ENCODE measurements at regions not wholly inside any gene's neighbourhood (a gene's known extent, or its start where the extent isn't known, plus 50 kb on each side); places are given as distances from the start of the nearest gene placed in this dataset.
"Not testable (repeated sequence)": the region's sequence is repeated elsewhere in the genome, so short reads cannot be mapped to it uniquely, and the experiment has no call there.

DNA sequence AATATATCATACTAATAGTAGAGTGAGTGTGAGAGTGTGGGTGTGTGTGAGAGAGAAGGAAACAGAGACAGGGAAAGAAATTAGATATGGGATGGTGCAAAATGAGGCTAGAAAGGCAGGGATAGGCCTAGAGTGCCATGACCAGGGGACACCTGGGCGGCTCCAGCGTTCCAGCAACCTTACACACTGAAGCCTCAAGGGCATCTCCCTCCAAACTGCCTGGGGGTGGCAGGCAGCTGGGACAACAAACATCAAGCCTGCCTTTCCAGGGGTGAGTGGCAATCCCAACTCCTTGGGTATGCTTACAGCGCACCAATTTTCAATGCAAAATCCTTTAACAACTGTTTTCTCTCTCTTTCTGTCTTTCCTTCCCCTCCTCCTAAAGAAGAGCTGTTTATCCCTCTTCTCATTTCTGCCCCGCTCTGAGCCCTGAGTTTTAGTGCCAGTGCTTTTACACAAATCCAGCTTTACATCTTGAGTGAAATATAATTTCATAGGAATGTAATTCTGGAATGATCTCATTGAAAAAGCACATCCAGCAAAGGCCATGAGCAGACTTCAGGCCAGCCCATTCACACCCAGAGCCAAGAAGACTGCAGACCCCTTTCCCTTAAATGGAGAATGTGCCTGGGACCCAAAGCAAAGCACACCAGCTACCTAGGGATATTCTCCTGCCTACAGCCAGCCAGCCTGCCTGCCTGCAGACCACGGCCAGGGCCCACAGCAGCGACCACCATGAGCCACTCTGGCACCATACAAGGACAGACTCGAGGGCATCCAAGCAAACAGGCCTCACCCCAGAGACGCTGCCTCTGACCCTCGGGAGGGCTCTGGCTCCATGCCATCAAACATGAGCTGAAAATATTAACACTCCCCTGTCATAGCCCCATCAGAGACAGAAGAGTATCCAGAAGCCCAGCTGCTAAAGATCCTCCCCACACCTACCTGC lies 90.3 kb downstream of the RPL27A start:
- Histone ChIP-seq H3K4me3 (ENCODE audit: low read length) (no peak overlapping the region), H3K36me3 (ENCODE audit: control insufficient read depth, insufficient read depth, low read length) (no peaks in the 10 kb centered on the region), H3K4me1 (ENCODE audit: control insufficient read depth, insufficient read depth, low read length) (peaks cover 2% of the 10 kb centered on the region; the same call in 1 of the 2 replicates), H3K27me3 (ENCODE audit: control insufficient read depth, insufficient read depth, low read length) (no peaks in the 10 kb centered on the region), H3K27ac (ENCODE audit: low read length) (no peak overlapping the region), H3K9me3 (ENCODE audit: control insufficient read depth, insufficient read depth, low read length) (no peaks in the 10 kb centered on the region)
- DNase-seq (ENCODE audit: low read depth, low spot score) = no peak
- no CpG with 5 or more reads among the region's 9 CpGs for WGBS (ENCODE audit: insufficient coverage, insufficient read length)

DNA sequence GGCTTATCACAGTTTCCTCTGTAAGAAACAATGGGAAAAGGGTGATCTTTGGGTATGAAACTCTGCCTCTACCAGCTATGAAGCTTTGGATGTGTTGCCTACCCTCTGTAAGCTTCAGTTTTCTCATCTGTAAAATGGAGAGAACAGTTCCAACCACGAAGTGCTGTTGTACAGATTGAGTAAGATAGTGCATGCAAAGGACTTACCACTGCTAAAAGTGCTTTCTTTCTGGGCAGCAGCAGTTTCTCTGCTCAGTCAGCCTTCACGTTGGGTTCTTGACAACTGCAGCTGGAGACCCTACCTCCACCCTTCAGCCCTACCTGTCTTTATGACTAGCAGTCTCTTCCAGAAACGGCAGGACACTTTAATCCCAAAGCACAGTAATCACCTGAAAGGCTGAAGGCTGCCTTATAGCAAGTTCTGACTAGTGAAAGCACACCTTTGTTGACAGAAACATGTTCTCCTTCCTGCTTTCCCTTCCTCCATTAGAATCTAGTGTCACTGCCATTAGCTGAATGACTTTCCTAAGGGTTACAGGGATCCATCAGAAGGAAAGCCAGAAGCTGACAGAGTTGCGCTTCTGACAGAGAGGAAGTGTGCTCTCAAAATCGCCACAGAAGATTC lies 91.4 kb downstream of the RPL27A start:
- H3K4me1 ChIP-seq (ENCODE audit: control insufficient read depth, insufficient read depth, low read length) = peaks cover 2% of the 10 kb centered on the region; the same call in 1 of the 2 replicates
- no peaks in the 10 kb centered on the region for H3K9me3 ChIP-seq (ENCODE audit: control insufficient read depth, insufficient read depth, low read length)
- no peaks in the 10 kb centered on the region for H3K36me3 ChIP-seq (ENCODE audit: control insufficient read depth, insufficient read depth, low read length)
- WGBS (ENCODE audit: insufficient coverage, insufficient read length) = no CpG with 5 or more reads among the region's 5 CpGs
- H3K27me3 ChIP-seq (ENCODE audit: control insufficient read depth, insufficient read depth, low read length) = no peaks in the 10 kb centered on the region
- H3K4me3 ChIP-seq (ENCODE audit: low read length) = no peak overlapping the region
- DNase-seq (ENCODE audit: low read depth, low spot score) = no peak
- H3K27ac ChIP-seq (ENCODE audit: low read length) = no peak overlapping the region

DNA sequence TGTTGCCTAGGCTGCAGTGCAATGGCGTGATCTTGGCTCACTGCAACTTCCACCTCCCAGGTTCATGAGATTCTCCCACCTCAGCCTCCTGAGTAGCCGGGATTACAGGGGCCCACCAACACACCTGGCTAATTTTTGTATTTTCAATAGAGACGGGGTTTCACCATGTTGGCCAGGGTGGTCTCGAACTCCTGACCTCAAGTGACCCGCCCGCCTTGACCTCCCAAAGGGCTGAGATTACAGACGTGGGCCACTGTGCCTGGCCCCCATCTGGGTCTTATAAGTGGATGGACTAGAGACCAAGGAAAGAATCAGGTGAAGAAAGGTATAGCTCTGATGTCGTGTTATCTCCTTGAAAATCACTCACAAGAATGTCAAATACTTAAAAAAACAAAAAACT lies 92.3 kb downstream of the RPL27A start:
- not testable (repeated sequence) for DNase-seq (ENCODE audit: low read depth, low spot score); H3K27ac ChIP-seq (ENCODE audit: low read length); H3K36me3 ChIP-seq (ENCODE audit: control insufficient read depth, insufficient read depth, low read length); H3K9me3 ChIP-seq (ENCODE audit: control insufficient read depth, insufficient read depth, low read length); H3K27me3 ChIP-seq (ENCODE audit: control insufficient read depth, insufficient read depth, low read length); H3K4me3 ChIP-seq (ENCODE audit: low read length); H3K4me1 ChIP-seq (ENCODE audit: control insufficient read depth, insufficient read depth, low read length)
- no CpG with 5 or more reads among the region's 8 CpGs for WGBS (ENCODE audit: insufficient coverage, insufficient read length)

DNA sequence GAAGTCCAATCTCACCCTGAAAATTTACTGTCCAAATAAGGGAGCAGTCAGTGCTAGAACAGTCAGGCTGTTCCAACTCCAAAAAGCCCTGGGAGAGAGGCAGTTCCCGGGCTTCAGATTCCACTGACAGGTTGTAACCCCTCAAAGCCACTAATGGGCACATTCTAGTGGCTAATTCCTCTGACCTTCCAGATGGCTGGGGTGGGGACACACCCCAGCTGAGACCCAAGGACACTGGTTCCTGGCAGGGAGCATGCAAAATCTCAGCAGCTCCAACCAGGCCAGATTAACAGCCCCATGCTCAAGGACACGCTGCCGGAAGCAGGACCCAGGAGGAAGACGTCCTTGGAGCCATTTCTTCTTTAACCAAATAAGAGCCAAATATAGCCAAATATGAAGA lies 92.7 kb downstream of the RPL27A start:
- no CpG with 5 or more reads among the region's 4 CpGs for WGBS (ENCODE audit: insufficient coverage, insufficient read length)
- Histone ChIP-seq H3K4me3 (ENCODE audit: low read length) (no peak overlapping the region), H3K27me3 (ENCODE audit: control insufficient read depth, insufficient read depth, low read length) (no peaks in the 10 kb centered on the region), H3K27ac (ENCODE audit: low read length) (no peak overlapping the region), H3K9me3 (ENCODE audit: control insufficient read depth, insufficient read depth, low read length) (no peaks in the 10 kb centered on the region), H3K36me3 (ENCODE audit: control insufficient read depth, insufficient read depth, low read length) (no peaks in the 10 kb centered on the region), H3K4me1 (ENCODE audit: control insufficient read depth, insufficient read depth, low read length) (peaks cover 2% of the 10 kb centered on the region; the same call in 1 of the 2 replicates)
- DNase-seq (ENCODE audit: low read depth, low spot score) = no peak

DNA sequence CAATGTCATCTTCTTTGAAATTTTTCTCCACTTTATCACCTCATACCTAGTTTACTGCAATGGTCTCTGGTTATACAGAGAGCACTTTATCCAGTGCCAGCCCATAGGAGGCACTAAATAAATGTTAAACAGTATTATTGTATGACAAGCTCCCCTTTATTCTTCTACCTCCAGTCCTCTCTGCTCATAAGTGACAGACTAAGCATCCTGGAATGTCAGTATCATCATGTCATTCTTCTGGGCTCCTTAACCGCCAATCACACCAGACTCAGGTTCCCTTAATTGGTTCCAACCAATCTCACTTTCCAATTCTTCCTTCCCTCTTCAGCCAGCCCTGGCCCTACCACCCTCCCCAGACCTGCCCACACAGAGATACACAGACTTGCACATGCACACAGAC lies 93.1 kb downstream of the RPL27A start:
- H3K36me3 ChIP-seq (ENCODE audit: control insufficient read depth, insufficient read depth, low read length) = no peaks in the 10 kb centered on the region
- H3K4me3 ChIP-seq (ENCODE audit: low read length) = no peak overlapping the region
- WGBS (ENCODE audit: insufficient coverage, insufficient read length) = no CpG with 5 or more reads among the region's 1 CpG
- H3K27me3 ChIP-seq (ENCODE audit: control insufficient read depth, insufficient read depth, low read length) = no peaks in the 10 kb centered on the region
- DNase-seq (ENCODE audit: low read depth, low spot score) = no peak
- H3K4me1 ChIP-seq (ENCODE audit: control insufficient read depth, insufficient read depth, low read length) = peaks cover 2% of the 10 kb centered on the region; the same call in 1 of the 2 replicates
- no peaks in the 10 kb centered on the region for H3K9me3 ChIP-seq (ENCODE audit: control insufficient read depth, insufficient read depth, low read length)
- no peak overlapping the region for H3K27ac ChIP-seq (ENCODE audit: low read length)

DNA sequence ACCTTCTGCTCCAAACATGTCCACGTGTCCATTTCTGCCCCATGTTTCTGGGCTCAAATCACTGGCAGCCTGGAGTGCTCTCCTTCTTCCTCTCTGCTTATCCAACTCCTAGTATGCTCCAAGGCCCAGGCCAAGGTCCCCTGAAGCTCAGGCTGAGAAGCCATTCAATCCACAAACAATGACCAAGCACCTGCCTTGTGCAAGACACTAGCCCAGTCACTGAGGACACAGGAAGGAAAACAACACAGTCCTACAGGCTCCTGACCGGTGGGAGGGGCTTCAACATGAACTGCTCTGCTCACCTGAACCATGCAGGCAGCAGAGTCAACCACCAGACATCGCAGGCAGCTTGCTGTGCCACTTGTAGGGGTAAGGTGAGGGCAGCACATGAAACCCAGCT lies 93.6 kb downstream of the RPL27A start:
- Histone ChIP-seq H3K36me3 (ENCODE audit: control insufficient read depth, insufficient read depth, low read length) (no peaks in the 10 kb centered on the region), H3K27me3 (ENCODE audit: control insufficient read depth, insufficient read depth, low read length) (no peaks in the 10 kb centered on the region), H3K4me1 (ENCODE audit: control insufficient read depth, insufficient read depth, low read length) (peaks cover 2% of the 10 kb centered on the region; the same call in 1 of the 2 replicates), H3K9me3 (ENCODE audit: control insufficient read depth, insufficient read depth, low read length) (no peaks in the 10 kb centered on the region), H3K4me3 (ENCODE audit: low read length) (no peak overlapping the region), H3K27ac (ENCODE audit: low read length) (no peak overlapping the region)
- WGBS (ENCODE audit: insufficient coverage, insufficient read length) = no CpG with 5 or more reads among the region's 3 CpGs
- no peak for DNase-seq (ENCODE audit: low read depth, low spot score)

DNA sequence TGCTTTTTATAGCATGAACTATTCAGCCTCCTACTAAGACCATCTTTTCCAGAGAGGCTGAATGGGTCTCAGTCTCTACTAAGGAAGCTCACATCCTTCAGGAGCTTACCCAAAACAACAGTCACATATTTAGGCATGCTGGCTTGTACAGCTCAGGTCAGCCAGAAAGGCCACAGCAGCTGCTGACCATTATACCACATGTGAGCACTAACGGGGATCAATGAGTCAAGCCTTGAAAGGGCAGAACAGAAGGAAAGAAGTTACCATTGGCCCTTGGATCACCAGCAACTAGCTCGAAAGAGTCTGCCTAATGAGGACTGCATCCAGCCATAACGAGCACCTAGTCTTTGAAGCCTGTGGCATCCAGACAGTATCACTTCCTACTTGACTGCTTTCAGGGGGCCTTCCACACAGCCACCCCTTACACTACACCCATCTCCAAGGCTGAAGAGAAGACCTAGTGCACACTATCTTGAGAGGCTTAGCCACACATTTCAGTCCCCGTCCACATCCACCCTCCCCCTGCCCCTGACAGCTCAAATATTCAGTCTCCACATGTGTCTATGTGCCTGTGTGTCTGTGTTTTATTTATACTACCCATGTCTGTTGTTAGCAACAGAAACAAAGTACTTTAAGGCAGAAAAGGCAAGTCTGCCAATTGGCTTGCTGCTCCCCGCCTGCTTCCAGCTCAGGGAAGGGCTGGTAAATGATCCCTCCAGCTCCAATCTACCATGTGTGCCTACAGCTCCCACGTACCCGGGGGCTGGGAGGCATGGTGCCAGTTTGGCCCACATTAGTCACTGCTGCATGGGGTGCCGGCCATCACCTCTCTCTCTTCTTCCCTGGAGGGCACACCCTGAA lies 95.5 kb downstream of the RPL27A start:
- WGBS (ENCODE audit: insufficient coverage, insufficient read length) = no CpG with 5 or more reads among the region's 8 CpGs
- no peaks in the 10 kb centered on the region for H3K9me3 ChIP-seq (ENCODE audit: control insufficient read depth, insufficient read depth, low read length)
- DNase-seq (ENCODE audit: low read depth, low spot score) = no peak
- H3K4me3 ChIP-seq (ENCODE audit: low read length) = no peak overlapping the region
- H3K36me3 ChIP-seq (ENCODE audit: control insufficient read depth, insufficient read depth, low read length) = no peaks in the 10 kb centered on the region
- H3K4me1 ChIP-seq (ENCODE audit: control insufficient read depth, insufficient read depth, low read length) = peaks cover under 1% of the 10 kb centered on the region; the same call in 1 of the 2 replicates
- H3K27me3 ChIP-seq (ENCODE audit: control insufficient read depth, insufficient read depth, low read length) = no peaks in the 10 kb centered on the region
- no peak overlapping the region for H3K27ac ChIP-seq (ENCODE audit: low read length)

DNA sequence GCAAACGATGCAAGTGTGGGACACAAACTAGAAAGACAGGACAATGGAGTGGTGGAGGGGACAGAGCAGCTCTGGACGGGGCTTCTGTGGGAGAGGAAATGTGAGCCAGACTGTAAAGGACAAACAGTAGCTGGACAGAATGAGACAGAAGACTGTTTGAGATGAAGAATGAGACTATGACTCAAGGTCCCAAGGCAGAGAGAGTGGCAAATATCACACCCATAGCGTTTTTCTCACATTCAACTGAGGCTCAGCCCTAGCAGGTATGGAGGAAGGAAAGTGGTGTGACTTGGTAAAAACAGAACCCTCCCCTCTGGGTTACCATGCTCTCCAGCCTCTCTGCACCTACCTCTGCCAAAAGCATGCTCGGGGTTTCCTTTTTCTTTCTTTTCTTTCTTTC lies 96.5 kb downstream of the RPL27A start:
- H3K9me3 ChIP-seq (ENCODE audit: control insufficient read depth, insufficient read depth, low read length) = no peaks in the 10 kb centered on the region
- H3K36me3 ChIP-seq (ENCODE audit: control insufficient read depth, insufficient read depth, low read length) = no peaks in the 10 kb centered on the region
- no CpG with 5 or more reads among the region's 4 CpGs for WGBS (ENCODE audit: insufficient coverage, insufficient read length)
- no peak for DNase-seq (ENCODE audit: low read depth, low spot score)
- H3K4me3 ChIP-seq (ENCODE audit: low read length) = no peak overlapping the region
- no peaks in the 10 kb centered on the region for H3K27me3 ChIP-seq (ENCODE audit: control insufficient read depth, insufficient read depth, low read length)
- H3K27ac ChIP-seq (ENCODE audit: low read length) = no peak overlapping the region
- H3K4me1 ChIP-seq (ENCODE audit: control insufficient read depth, insufficient read depth, low read length) = no peaks in the 10 kb centered on the region

DNA sequence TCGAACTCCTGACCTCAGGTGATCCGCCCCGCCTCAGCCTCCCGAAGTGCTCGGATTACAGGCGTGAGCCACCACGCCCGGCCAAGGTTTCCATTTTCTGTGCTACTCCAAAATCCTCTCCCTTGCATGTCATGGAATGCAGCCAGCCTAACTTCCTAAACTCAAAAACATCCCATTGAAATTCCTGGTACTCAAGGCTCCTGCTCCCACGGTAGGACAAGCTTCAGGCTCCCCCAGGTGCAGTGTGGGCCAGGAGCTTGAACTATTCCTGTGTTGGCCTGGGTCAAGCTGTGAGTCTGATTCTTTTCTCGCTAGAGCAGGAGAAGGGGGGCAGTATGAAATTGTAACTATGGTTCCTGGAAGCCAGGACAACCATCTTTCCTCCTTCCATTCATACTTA lies 97.1 kb downstream of the RPL27A start:
- WGBS (ENCODE audit: insufficient coverage, insufficient read length) = no CpG with 5 or more reads among the region's 10 CpGs
- H3K4me3 ChIP-seq (ENCODE audit: low read length) = no peak overlapping the region
- DNase-seq (ENCODE audit: low read depth, low spot score) = no peak
- no peaks in the 10 kb centered on the region for H3K4me1 ChIP-seq (ENCODE audit: control insufficient read depth, insufficient read depth, low read length)
- no peak overlapping the region for H3K27ac ChIP-seq (ENCODE audit: low read length)
- H3K27me3 ChIP-seq (ENCODE audit: control insufficient read depth, insufficient read depth, low read length) = no peaks in the 10 kb centered on the region
- H3K9me3 ChIP-seq (ENCODE audit: control insufficient read depth, insufficient read depth, low read length) = no peaks in the 10 kb centered on the region
- no peaks in the 10 kb centered on the region for H3K36me3 ChIP-seq (ENCODE audit: control insufficient read depth, insufficient read depth, low read length)

DNA sequence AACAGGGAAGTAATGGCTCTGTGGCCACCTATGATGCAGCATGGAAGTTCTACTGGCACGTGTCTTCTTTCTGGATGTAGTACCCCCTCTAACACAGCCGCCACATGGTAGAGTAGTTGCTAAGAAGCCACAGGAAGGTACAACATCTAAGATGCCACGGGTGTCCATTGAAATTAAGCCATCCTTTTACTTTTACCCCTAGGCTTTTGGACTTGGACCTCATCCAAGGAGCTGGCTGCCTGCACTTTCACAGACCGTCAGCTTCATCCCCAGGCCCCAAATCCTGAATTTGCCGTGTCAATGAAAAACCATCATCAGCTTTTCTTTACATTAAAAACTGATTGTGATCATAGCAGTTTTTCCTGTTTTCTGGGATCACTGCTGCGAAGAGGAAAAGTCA lies 102.4 kb downstream of the RPL27A start:
- Histone ChIP-seq H3K9me3 (ENCODE audit: control insufficient read depth, insufficient read depth, low read length) (no peaks in the 10 kb centered on the region), H3K27me3 (ENCODE audit: control insufficient read depth, insufficient read depth, low read length) (no peaks in the 10 kb centered on the region), H3K4me1 (ENCODE audit: control insufficient read depth, insufficient read depth, low read length) (no peaks in the 10 kb centered on the region), H3K27ac (ENCODE audit: low read length) (no peak overlapping the region), H3K4me3 (ENCODE audit: low read length) (no peak overlapping the region), H3K36me3 (ENCODE audit: control insufficient read depth, insufficient read depth, low read length) (no peaks in the 10 kb centered on the region)
- no peak for DNase-seq (ENCODE audit: low read depth, low spot score)
- WGBS (ENCODE audit: insufficient coverage, insufficient read length) = no CpG with 5 or more reads among the region's 6 CpGs
